OCI-LY1 (cell line): ENCODE measurements at regions not wholly inside any gene's neighbourhood (a gene's known extent, or its start where the extent isn't known, plus 50 kb on each side); places are given as distances from the start of the nearest gene placed in this dataset.

ENCODE experiments used
- H2AFZ ChIP-seq: fragments of 200-600 bp; sonication (generic), shearing (Covaris generic); 2 replicates; pipeline ENCODE4 v1.6.0; 2014; ENCODE audit warnings: antibody characterized with exemption, mild to moderate bottlenecking, low read length
- H3F3A ChIP-seq: fragments of 200-600 bp; sonication (generic), shearing (Covaris generic); 2 replicates; pipeline ENCODE4 v1.6.0; 2014; ENCODE audit warnings: mild to moderate bottlenecking, antibody characterized with exemption, low read length, moderate library complexity; ENCODE audit not compliant: insufficient read depth
- H3K27ac ChIP-seq: fragments of 200-600 bp; sonication (generic); 2 replicates; pipeline ENCODE4 v1.5.1; 2014; ENCODE audit warnings: low read length, mixed run types, mild to moderate bottlenecking, low read depth; ENCODE audit not compliant: poor library complexity, severe bottlenecking
- H3K27me3 ChIP-seq: fragments of 200-600 bp; sonication (generic); 2 replicates; pipeline ENCODE4 v1.6.0; 2014; ENCODE audit warnings: antibody characterized with exemption, mild to moderate bottlenecking, low read length, moderate library complexity; ENCODE audit not compliant: insufficient read depth
- H3K36me3 ChIP-seq: fragments of 200-600 bp; sonication (generic); 2 replicates; pipeline ENCODE4 v1.6.1; 2014; ENCODE audit warnings: mild to moderate bottlenecking, antibody characterized with exemption, low read length, moderate library complexity, mixed read lengths; ENCODE audit not compliant: insufficient read depth
- H3K4me1 ChIP-seq: fragments of 200-600 bp; sonication (generic); 2 replicates; pipeline ENCODE4 v1.5.1; 2014; ENCODE audit warnings: mild to moderate bottlenecking, low read length, moderate library complexity; ENCODE audit not compliant: insufficient read depth, severe bottlenecking
- H3K4me2 ChIP-seq: fragments of 200-600 bp; sonication (generic), shearing (Covaris generic); 2 replicates; pipeline ENCODE4 v1.6.1; 2014; ENCODE audit warnings: low read length
- H3K4me3 ChIP-seq: fragments of 200-600 bp; sonication (generic); 2 replicates; pipeline ENCODE4 v1.5.1; 2014; ENCODE audit warnings: low read length, low read depth, mild to moderate bottlenecking, mixed read lengths; ENCODE audit not compliant: poor library complexity, severe bottlenecking
- H3K79me2 ChIP-seq: fragments of 200-600 bp; shearing (Covaris generic); 2 replicates; pipeline ENCODE4 v1.6.1; 2016; ENCODE audit warnings: mixed run types, low read length, mixed read lengths; ENCODE audit not compliant: insufficient read depth
- H3K9ac ChIP-seq: fragments of 200-600 bp; sonication (generic), shearing (Covaris generic); 2 replicates; pipeline ENCODE4 v1.6.1; 2014; ENCODE audit warnings: mild to moderate bottlenecking, low read length, mixed read lengths
- H3K9me2 ChIP-seq: fragments of 200-600 bp; sonication (generic), shearing (Covaris generic); 2 replicates; pipeline ENCODE4 v1.6.1; 2014; ENCODE audit warnings: low read depth, mild to moderate bottlenecking, low read length, mixed read lengths
- H3K9me3 ChIP-seq: fragments of 200-600 bp; shearing (Covaris generic); 2 replicates; pipeline ENCODE4 v1.6.1; 2014; ENCODE audit warnings: low read length, mixed read lengths
- H4K20me1 ChIP-seq: fragments of 200-600 bp; sonication (generic), shearing (Covaris generic); 2 replicates; pipeline ENCODE4 v1.6.0; 2016; ENCODE audit warnings: mild to moderate bottlenecking, low read length; ENCODE audit not compliant: insufficient read depth
- CTCF ChIP-seq: fragments of 200-600 bp; sonication (generic), shearing (Covaris generic); IDR thresholded peaks from 2 replicates; pipeline ENCODE4 v1.5.1; 2017; ENCODE audit warnings: mild to moderate bottlenecking, antibody characterized with exemption, low read length, moderate library complexity, mixed read lengths
- EZH2 ChIP-seq: fragments of 200-600 bp; sonication (generic), shearing (Covaris generic); IDR thresholded peaks from 2 replicates; pipeline ENCODE4 v1.8.0; 2017; ENCODE audit warnings: borderline replicate concordance, mixed run types, mild to moderate bottlenecking, antibody characterized with exemption, low read length, moderate library complexity, mixed read lengths

- H3K79me2 ChIP-seq, result no peaks in the 10 kb centered on the region
- no peak for TF ChIP-seq EZH2
- no peak for TF ChIP-seq CTCF
- H3K36me3 ChIP-seq, result no peaks in the 10 kb centered on the region
- no peak overlapping the region for H3K4me3 ChIP-seq
- no peaks in the 10 kb centered on the region for H3K27me3 ChIP-seq
- H3K4me1 ChIP-seq, result no peaks in the 10 kb centered on the region
- no peak overlapping the region for H3K27ac ChIP-seq
- H4K20me1 ChIP-seq, result no peaks in the 10 kb centered on the region
- H3K4me2 ChIP-seq, result no peak overlapping the region
- no peak overlapping the region for H2AFZ ChIP-seq
- H3F3A ChIP-seq, result no peaks in the 10 kb centered on the region
- H3K9me2 ChIP-seq, result no peaks in the 10 kb centered on the region
- no peak overlapping the region for H3K9ac ChIP-seq
- H3K9me3 ChIP-seq, result no peaks in the 10 kb centered on the region
These were observed 147.1 kb downstream of the BUB3 start for GRCh38 chr10:123301077-123301857.

GRCh38 chr10:123303581-123304337, 149.6 kb downstream of the BUB3 start:
- H3K4me2 ChIP-seq, result no peak overlapping the region
- H4K20me1 ChIP-seq, result no peaks in the 10 kb centered on the region
- H3F3A ChIP-seq, result no peaks in the 10 kb centered on the region
- TF ChIP-seq EZH2 (no peak), CTCF (no peak)
- H3K9ac ChIP-seq, result no peak overlapping the region
- no peaks in the 10 kb centered on the region for H3K9me2 ChIP-seq
- H3K36me3 ChIP-seq, result no peaks in the 10 kb centered on the region
- no peak overlapping the region for H3K4me3 ChIP-seq
- no peaks in the 10 kb centered on the region for H3K79me2 ChIP-seq
- H3K4me1 ChIP-seq, result no peaks in the 10 kb centered on the region
- no peak overlapping the region for H3K27ac ChIP-seq
- H3K9me3 ChIP-seq, result no peaks in the 10 kb centered on the region
- no peaks in the 10 kb centered on the region for H3K27me3 ChIP-seq
- no peak overlapping the region for H2AFZ ChIP-seq

- Histone ChIP-seq H3K27ac (no peak overlapping the region), H3K79me2 (no peaks in the 10 kb centered on the region)
These were observed 151.5 kb downstream of the BUB3 start for GRCh38 chr10:123305671-123306070.

More at GRCh38 chr10:123305671-123306070, 151.5 kb downstream of the BUB3 start:
- Histone ChIP-seq H3K27me3 (no peaks in the 10 kb centered on the region), H3K9me2 (no peaks in the 10 kb centered on the region), H3F3A (no peaks in the 10 kb centered on the region), H3K4me3 (no peak overlapping the region), H3K4me1 (no peaks in the 10 kb centered on the region), H4K20me1 (no peaks in the 10 kb centered on the region), H2AFZ (no peak overlapping the region), H3K4me2 (no peak overlapping the region), H3K9ac (no peak overlapping the region), H3K9me3 (no peaks in the 10 kb centered on the region), H3K36me3 (no peaks in the 10 kb centered on the region)
- TF ChIP-seq CTCF (no peak), EZH2 (no peak)
